Mesenchymal stem cell (in vitro differentiated cells and primary cell): ENCODE measurements at regions not wholly inside any gene's neighbourhood (a gene's known extent, or its start where the extent isn't known, plus 50 kb on each side); places are given as distances from the start of the nearest gene placed in this dataset.

ENCODE experiments used
- DNase-seq: peaks from one replicate; pipeline ENCODE4 v3.0.0-alpha.2; 2013
- H2AFZ ChIP-seq: one replicate; pipeline ENCODE4 v1.6.1; 2013; ENCODE audit warnings: low read depth, mild to moderate bottlenecking, control low read depth, inconsistent platforms, low read length, moderate library complexity
- H2AK5ac ChIP-seq: 2 replicates; pipeline ENCODE4 v1.6.1; 2013; ENCODE audit warnings: low read length, moderate library complexity, mild to moderate bottlenecking, inconsistent platforms; ENCODE audit not compliant: severe bottlenecking
- H2BK120ac ChIP-seq: one replicate; pipeline ENCODE4 v1.6.1; 2013; ENCODE audit warnings: low read depth, mild to moderate bottlenecking, inconsistent platforms, low read length, moderate library complexity
- H2BK12ac ChIP-seq, 2 experiments: one replicate each; pipeline ENCODE4 v1.6.1; 2013; ENCODE audit warnings: inconsistent platforms in 2 of 2, low read length in 2 of 2, mild to moderate bottlenecking in 2 of 2, moderate library complexity in 2 of 2, control low read depth in 1 of 2
- H2BK15ac ChIP-seq: one replicate; pipeline ENCODE4 v1.6.1; 2013; ENCODE audit warnings: mild to moderate bottlenecking, low read depth, inconsistent platforms; ENCODE audit not compliant: poor library complexity, severe bottlenecking
- H2BK5ac ChIP-seq: 2 replicates; pipeline ENCODE4 v1.6.1; 2013; ENCODE audit warnings: low read depth, mild to moderate bottlenecking, low read length, control low read depth, inconsistent platforms; ENCODE audit not compliant: poor library complexity, severe bottlenecking
- H3K14ac ChIP-seq, 2 experiments: one replicate each; pipeline ENCODE4 v1.6.1; 2013; ENCODE audit warnings: inconsistent platforms in 2 of 2, low read length in 2 of 2, control low read depth in 1 of 2, mild to moderate bottlenecking in 1 of 2, moderate library complexity in 1 of 2
- H3K18ac ChIP-seq, 2 experiments: one replicate each; pipeline ENCODE4 v1.6.1; 2013; ENCODE audit warnings: inconsistent platforms in 2 of 2, low read length in 2 of 2, control low read depth in 1 of 2, low read depth in 1 of 2, mild to moderate bottlenecking in 1 of 2
- H3K23ac ChIP-seq, 2 experiments: one replicate each; pipeline ENCODE4 v1.6.1; 2013; ENCODE audit warnings: inconsistent platforms in 2 of 2, low read length in 2 of 2, mild to moderate bottlenecking in 2 of 2, moderate library complexity in 2 of 2, control low read depth in 1 of 2
- H3K27ac ChIP-seq: 2 replicates; pipeline ENCODE4 v1.5.1; 2013; ENCODE audit warnings: mild to moderate bottlenecking, moderate library complexity, low read length, control low read depth, inconsistent platforms; ENCODE audit not compliant: poor library complexity, severe bottlenecking
- H3K27me3 ChIP-seq, 2 experiments: 2 replicates each; pipeline versions ENCODE4 v1.6.1 to v1.7.0; 2013; ENCODE audit warnings: low read length in 2 of 2, mild to moderate bottlenecking in 2 of 2, moderate library complexity in 2 of 2, control low read depth in 1 of 2, inconsistent platforms in 1 of 2; ENCODE audit not compliant: control insufficient read depth in 1 of 2, insufficient read depth in 1 of 2
- H3K36me3 ChIP-seq, 2 experiments: 2 replicates each; pipeline versions ENCODE4 v1.6.1 to v1.7.0; 2013; ENCODE audit warnings: low read length in 2 of 2, control low read depth in 1 of 2, inconsistent platforms in 1 of 2, low read depth in 1 of 2, mild to moderate bottlenecking in 1 of 2; ENCODE audit not compliant: insufficient read depth in 2 of 2, control insufficient read depth in 1 of 2
- H3K4ac ChIP-seq, 2 experiments: one replicate each; pipeline ENCODE4 v1.6.1; 2013; ENCODE audit warnings: inconsistent platforms in 2 of 2, low read length in 2 of 2, mild to moderate bottlenecking in 2 of 2, moderate library complexity in 2 of 2, control low read depth in 1 of 2, low read depth in 1 of 2
- H3K4me1 ChIP-seq: 2 replicates; pipeline ENCODE4 v1.6.1; 2013; ENCODE audit warnings: low read depth, low read length, control low read depth; ENCODE audit not compliant: control insufficient read depth, insufficient read depth
- H3K4me2 ChIP-seq: 2 replicates; pipeline ENCODE4 v1.6.1; 2013; ENCODE audit warnings: low read length, mild to moderate bottlenecking, inconsistent platforms; ENCODE audit not compliant: poor library complexity, severe bottlenecking
- H3K4me3 ChIP-seq, 2 experiments: 2 replicates each; pipeline versions ENCODE4 v1.5.1 to v1.7.0; 2013; ENCODE audit warnings: low read length in 2 of 2, mild to moderate bottlenecking in 2 of 2, control low read depth in 1 of 2, low read depth in 1 of 2; ENCODE audit not compliant: insufficient read depth in 1 of 2
- H3K79me1 ChIP-seq: replicated peaks from 2 replicates; pipeline ENCODE4 v1.6.1; 2013; ENCODE audit warnings: mild to moderate bottlenecking, control low read depth, low read length, inconsistent platforms; ENCODE audit not compliant: poor library complexity, severe bottlenecking
- H3K9ac ChIP-seq: 2 replicates; pipeline ENCODE4 v1.7.0; 2013; ENCODE audit warnings: mild to moderate bottlenecking, low read length, moderate library complexity
- H3K9me3 ChIP-seq: 2 replicates; pipeline ENCODE4 v1.7.0; 2013; ENCODE audit warnings: mild to moderate bottlenecking, low read length; ENCODE audit not compliant: control insufficient read depth
- H4K8ac ChIP-seq: one replicate; pipeline ENCODE4 v1.6.1; 2013; ENCODE audit warnings: inconsistent platforms, mild to moderate bottlenecking, low read length, moderate library complexity
- H4K91ac ChIP-seq: one replicate; pipeline ENCODE4 v1.6.1; 2013; ENCODE audit warnings: mild to moderate bottlenecking, low read length, inconsistent platforms
- WGBS: methylation state at CpG from one replicate; pipeline ENCODE4 v1.1.7; 2013; ENCODE audit warnings: mixed read lengths; 5-methylcytosine and 5-hydroxymethylcytosine counted together

DNA sequence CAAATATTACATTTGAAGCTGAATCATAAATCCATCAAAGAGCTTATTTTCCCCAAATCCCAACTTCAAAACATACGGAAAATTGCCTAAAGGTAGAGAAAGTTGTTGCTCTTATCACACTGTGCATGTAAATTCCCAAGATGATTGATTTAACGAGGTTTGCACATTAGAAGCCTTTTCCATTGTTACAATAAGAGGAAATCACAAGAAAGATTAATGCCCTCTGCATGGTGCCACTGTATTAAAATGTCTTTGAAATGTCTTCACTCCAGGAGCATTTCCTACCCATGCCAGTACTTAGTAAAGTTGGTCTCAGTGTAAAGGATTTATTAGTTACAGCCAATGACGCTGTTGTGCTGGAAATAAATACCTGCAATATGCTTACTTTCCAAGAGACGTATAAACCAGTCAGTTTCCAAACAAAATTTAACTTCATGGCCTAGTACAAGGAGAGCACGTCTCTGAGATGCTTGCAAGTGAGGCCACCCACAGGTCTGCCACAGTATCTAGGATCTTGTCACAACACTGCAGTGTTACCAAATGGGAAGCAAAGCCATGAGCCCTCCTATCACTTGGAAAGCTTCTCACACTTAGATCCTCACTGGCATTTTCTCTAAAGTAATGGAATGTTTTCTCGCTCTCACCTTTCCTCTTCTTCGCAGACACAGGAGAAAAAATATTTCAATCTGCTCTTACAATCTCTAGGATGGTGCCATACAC lies 112.4 kb downstream of the CETN3 start:
- H3K9ac ChIP-seq: no peak overlapping the region
- no peak overlapping the region for H2BK5ac ChIP-seq
- no peak overlapping the region for H2BK15ac ChIP-seq
- no peak overlapping the region for H2AFZ ChIP-seq
- no peak overlapping the region for H3K23ac ChIP-seq
- no peak overlapping the region for H2BK120ac ChIP-seq
- DNase-seq: no peak
- H3K36me3 ChIP-seq: no peaks in the 10 kb centered on the region
- no peaks in the 10 kb centered on the region for H3K4me1 ChIP-seq
- H3K9me3 ChIP-seq: no peaks in the 10 kb centered on the region
- no peak overlapping the region for H4K8ac ChIP-seq
- H3K14ac ChIP-seq: no peak overlapping the region
- H4K91ac ChIP-seq: no peak overlapping the region
- H3K4ac ChIP-seq: no peak overlapping the region
- H3K27me3 ChIP-seq: no peaks in the 10 kb centered on the region
- H3K18ac ChIP-seq: no peak overlapping the region
- no peaks in the 10 kb centered on the region for H3K79me1 ChIP-seq
- no peak overlapping the region for H2AK5ac ChIP-seq
- no peak overlapping the region for H3K4me2 ChIP-seq
- no peak overlapping the region for H2BK12ac ChIP-seq
- no peak overlapping the region for H3K27ac ChIP-seq
- H3K4me3 ChIP-seq: no peak overlapping the region
- WGBS: 58% methylated on average over 4 of the region's 7 CpGs

GRCh38 chr5:90294604-90295003 lies 115.0 kb downstream of the CETN3 start:
- H4K8ac ChIP-seq: no peak overlapping the region
- no peaks in the 10 kb centered on the region for H3K4me1 ChIP-seq
- H2BK15ac ChIP-seq: no peak overlapping the region
- no peak overlapping the region for H3K4me2 ChIP-seq
- no peak overlapping the region for H3K4me3 ChIP-seq
- H2BK12ac ChIP-seq: no peak overlapping the region
- no peak for DNase-seq
- H3K27ac ChIP-seq: no peak overlapping the region
- H3K18ac ChIP-seq: no peak overlapping the region
- no peak overlapping the region for H2BK5ac ChIP-seq
- H3K4ac ChIP-seq: no peak overlapping the region
- H3K9me3 ChIP-seq: no peaks in the 10 kb centered on the region
- no peaks in the 10 kb centered on the region for H3K27me3 ChIP-seq
- 95% methylated on average over 4 of the region's 5 CpGs for WGBS
- no peak overlapping the region for H3K14ac ChIP-seq
- no peaks in the 10 kb centered on the region for H3K36me3 ChIP-seq
- H3K23ac ChIP-seq: no peak overlapping the region
- H3K79me1 ChIP-seq: no peaks in the 10 kb centered on the region
- no peak overlapping the region for H3K9ac ChIP-seq
- no peak overlapping the region for H2AK5ac ChIP-seq
- no peak overlapping the region for H4K91ac ChIP-seq
- H2AFZ ChIP-seq: no peak overlapping the region
- H2BK120ac ChIP-seq: no peak overlapping the region

GRCh38 chr5:90293931-90294330 lies 115.6 kb downstream of the CETN3 start:
- Histone ChIP-seq H3K4me1 (no peaks in the 10 kb centered on the region), H2BK12ac (no peak overlapping the region), H2AK5ac (no peak overlapping the region), H2AFZ (no peak overlapping the region), H3K4me2 (no peak overlapping the region), H3K23ac (no peak overlapping the region), H3K9ac (no peak overlapping the region), H3K27me3 (no peaks in the 10 kb centered on the region), H4K91ac (no peak overlapping the region), H2BK15ac (no peak overlapping the region), H2BK5ac (no peak overlapping the region), H3K79me1 (no peaks in the 10 kb centered on the region), H3K18ac (no peak overlapping the region), H3K14ac (no peak overlapping the region), H3K36me3 (no peaks in the 10 kb centered on the region), H3K4ac (no peak overlapping the region), H3K9me3 (no peaks in the 10 kb centered on the region), H4K8ac (no peak overlapping the region), H3K27ac (no peak overlapping the region), H3K4me3 (no peak overlapping the region), H2BK120ac (no peak overlapping the region)
- peak; percentile 41 for DNase-seq
- 82% methylated on average over 2 of the region's 2 CpGs for WGBS

GRCh38 chr5:90290648-90291047 lies 118.9 kb downstream of the CETN3 start:
- no peaks in the 10 kb centered on the region for H3K79me1 ChIP-seq
- H3K14ac ChIP-seq: no peak overlapping the region
- H3K36me3 ChIP-seq: no peaks in the 10 kb centered on the region
- no peak overlapping the region for H3K9ac ChIP-seq
- no peaks in the 10 kb centered on the region for H3K9me3 ChIP-seq
- no peak overlapping the region for H2BK15ac ChIP-seq
- no peak overlapping the region for H2BK120ac ChIP-seq
- no peak overlapping the region for H3K4ac ChIP-seq
- H2AFZ ChIP-seq: no peak overlapping the region
- no peak overlapping the region for H3K23ac ChIP-seq
- no peak overlapping the region for H2AK5ac ChIP-seq
- no peak overlapping the region for H3K18ac ChIP-seq
- H3K27me3 ChIP-seq: no peaks in the 10 kb centered on the region
- H4K91ac ChIP-seq: no peak overlapping the region
- no peak for DNase-seq
- H3K4me2 ChIP-seq: no peak overlapping the region
- 93% methylated on average over 5 of the region's 5 CpGs for WGBS
- no peaks in the 10 kb centered on the region for H3K4me1 ChIP-seq
- no peak overlapping the region for H2BK5ac ChIP-seq
- H2BK12ac ChIP-seq: no peak overlapping the region
- no peak overlapping the region for H4K8ac ChIP-seq
- no peak overlapping the region for H3K27ac ChIP-seq
- H3K4me3 ChIP-seq: no peak overlapping the region
